Mammary epithelial cell (primary cell): ENCODE measurements at regions not wholly inside any gene's neighbourhood (a gene's known extent, or its start where the extent isn't known, plus 50 kb on each side); places are given as distances from the start of the nearest gene placed in this dataset.

Experiments used
- CTCF ChIP-seq, 2 donors: IDR thresholded peaks in 1 of 2; conservative IDR thresholded peaks in 1 of 2; 2 replicates each; pipeline ENCODE4 v1.5.1; 2011 to 2012; ENCODE audit warnings: inconsistent platforms in 2 of 2, low read length in 2 of 2, mild to moderate bottlenecking in 2 of 2, control low read depth in 1 of 2, low read depth in 1 of 2; ENCODE audit not compliant: insufficient read depth in 1 of 2; ENCODE audit errors: extremely low read depth in 1 of 2
- EZH2 ChIP-seq: IDR thresholded peaks from 2 replicates; pipeline ENCODE4 v1.6.1; 2012; ENCODE audit warnings: low read length, inconsistent platforms, borderline replicate concordance

GRCh38 chr16:51854401-51854951 lies 692.5 kb downstream of the TOX3 start:
- TF ChIP-seq EZH2 (no peak), CTCF (conservative IDR thresholded peaks at IDR 0.05 in 1 of 2, IDR thresholded peaks at IDR 0.05 in 1 of 2; ENCODE audit: extremely low read depth in 1 of 2, insufficient read depth in 1 of 2, low read depth in 1 of 2, low read length in 2 of 2) (no peak)
